ENCODE measurements at regions not wholly inside any gene's neighbourhood (a gene's known extent, or its start where the extent isn't known, plus 50 kb on each side); places are given as distances from the start of the nearest gene placed in this dataset.

GRCh38 chr18:39863916-39864315, 2091.1 kb upstream of the PIK3C3 start:
- TF ChIP-seq SP1 (IDR thresholded peaks at IDR 0.05) (no peak), FOXM1 (IDR thresholded peaks at IDR 0.05; ENCODE audit: borderline replicate concordance) (no peak), ELF4 (IDR thresholded peaks at IDR 0.05) (no peak), CTBP1 (IDR thresholded peaks at IDR 0.05; ENCODE audit: borderline replicate concordance) (no peak), FOXK2 (IDR thresholded peaks at IDR 0.05) (no peak), LEF1 (IDR thresholded peaks at IDR 0.05; ENCODE audit: borderline replicate concordance) (no peak), ZNF384 (IDR thresholded peaks at IDR 0.05) (no peak), FOXA1 (IDR thresholded peaks at IDR 0.05) (no peak), HDGF (IDR thresholded peaks at IDR 0.05; ENCODE audit: borderline replicate concordance) (no peak), BHLHE40 (IDR thresholded peaks at IDR 0.05; ENCODE audit: borderline replicate concordance) (no peak)

Data from HEK293T (cell line).